ENCODE measurements at regions not wholly inside any gene's neighbourhood (a gene's known extent, or its start where the extent isn't known, plus 50 kb on each side); places are given as distances from the start of the nearest gene placed in this dataset.

DNA sequence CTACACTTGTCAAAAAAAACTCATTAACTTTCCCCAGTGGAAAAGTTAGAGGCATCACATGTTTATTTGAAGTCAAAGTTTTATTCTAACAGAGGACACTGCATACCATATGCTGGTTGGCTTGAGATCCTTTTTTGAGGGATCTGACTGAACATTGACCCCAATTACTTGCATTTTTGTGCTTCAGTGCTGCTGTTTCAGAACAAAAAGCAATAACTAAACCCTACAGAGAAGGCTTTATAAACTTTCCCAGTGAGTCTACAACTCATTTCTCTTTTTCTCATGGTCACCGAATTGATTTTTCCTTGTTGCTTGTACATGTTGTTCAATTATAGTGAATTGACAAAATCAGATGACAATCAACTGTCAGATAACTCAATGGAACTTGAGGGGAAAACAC lies 69.3 kb upstream of the PHYHIPL start:
- ChIA-PET POLR2A (ENCODE audit: low non-redundant PET) (no interaction called here), CTCF (no interaction called here)
- TF ChIP-seq, protein P1, sequence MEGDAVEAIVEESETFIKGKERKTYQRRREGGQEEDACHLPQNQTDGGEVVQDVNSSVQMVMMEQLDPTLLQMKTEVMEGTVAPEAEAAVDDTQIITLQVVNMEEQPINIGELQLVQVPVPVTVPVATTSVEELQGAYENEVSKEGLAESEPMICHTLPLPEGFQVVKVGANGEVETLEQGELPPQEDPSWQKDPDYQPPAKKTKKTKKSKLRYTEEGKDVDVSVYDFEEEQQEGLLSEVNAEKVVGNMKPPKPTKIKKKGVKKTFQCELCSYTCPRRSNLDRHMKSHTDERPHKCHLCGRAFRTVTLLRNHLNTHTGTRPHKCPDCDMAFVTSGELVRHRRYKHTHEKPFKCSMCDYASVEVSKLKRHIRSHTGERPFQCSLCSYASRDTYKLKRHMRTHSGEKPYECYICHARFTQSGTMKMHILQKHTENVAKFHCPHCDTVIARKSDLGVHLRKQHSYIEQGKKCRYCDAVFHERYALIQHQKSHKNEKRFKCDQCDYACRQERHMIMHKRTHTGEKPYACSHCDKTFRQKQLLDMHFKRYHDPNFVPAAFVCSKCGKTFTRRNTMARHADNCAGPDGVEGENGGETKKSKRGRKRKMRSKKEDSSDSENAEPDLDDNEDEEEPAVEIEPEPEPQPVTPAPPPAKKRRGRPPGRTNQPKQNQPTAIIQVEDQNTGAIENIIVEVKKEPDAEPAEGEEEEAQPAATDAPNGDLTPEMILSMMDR (conservative IDR thresholded peaks at IDR 0.05; ENCODE audit: low read depth): no peak
- DNase-seq (ENCODE audit: low spot score): no peak
- no peak overlapping the region for H3K27ac ChIP-seq

DNA sequence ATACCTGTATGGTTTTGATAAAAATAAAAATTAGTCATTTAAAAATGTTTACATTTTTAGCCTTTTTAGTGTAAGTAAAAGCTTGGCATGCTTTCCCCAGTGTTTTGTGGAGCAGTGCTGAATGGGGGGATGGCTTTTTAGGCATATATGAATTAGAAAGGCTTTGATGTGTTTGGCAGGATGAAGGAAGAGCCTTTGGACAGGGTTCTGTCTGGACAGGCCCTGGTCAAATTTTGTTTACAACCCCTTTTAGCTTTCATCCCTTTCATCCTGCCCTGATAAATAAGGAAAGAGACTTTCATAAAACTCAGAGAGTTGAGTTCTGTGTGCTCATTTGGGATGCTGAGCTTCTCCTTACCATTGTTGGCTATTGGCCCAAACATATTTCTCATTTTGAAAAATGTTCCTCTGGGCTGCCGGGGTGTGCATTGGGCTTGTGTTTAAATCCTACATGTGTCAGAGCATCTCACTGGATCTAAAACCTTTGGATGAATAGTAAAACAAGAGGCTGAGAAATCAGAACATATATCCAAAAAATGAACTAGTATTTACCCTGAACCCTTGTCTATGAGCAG lies 68.1 kb upstream of the PHYHIPL start:
- no peak overlapping the region for H3K27ac ChIP-seq

DNA sequence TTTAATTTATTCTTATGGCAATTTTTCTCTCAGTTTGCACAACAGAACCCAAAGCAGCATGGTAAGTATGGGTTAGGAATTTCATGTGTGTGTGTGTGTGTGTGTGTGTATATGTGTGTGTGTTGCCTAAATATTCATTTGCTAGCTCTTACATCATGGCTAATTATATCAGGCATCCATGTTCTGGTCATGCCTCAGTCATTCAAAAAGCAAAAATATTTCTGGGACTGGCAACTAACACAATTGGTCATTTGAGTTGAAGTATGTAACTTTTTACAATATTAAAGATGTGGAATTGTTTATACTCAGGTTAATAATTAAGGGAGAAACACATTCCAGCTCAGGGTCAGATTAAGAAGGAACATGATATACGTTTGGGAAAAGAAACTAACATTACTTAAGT lies 67.6 kb upstream of the PHYHIPL start:
- TF ChIP-seq, protein P1 (conservative IDR thresholded peaks at IDR 0.05; ENCODE audit: low read depth): no peak
- no peak for DNase-seq (ENCODE audit: low spot score)
- no peak overlapping the region for H3K27ac ChIP-seq
- ChIA-PET CTCF (interaction anchor here (0.6 to 0.9 kb wide), 2 partner anchors 8 to 12 kb away, joined by 3 to 4 read pairs; no protein-coding TSS in a partner anchor), POLR2A (ENCODE audit: low non-redundant PET) (no interaction called here)

More for the DNA sequence above, 68.1 kb upstream of the PHYHIPL start:
- CTCF ChIA-PET: interaction anchor here (0.6 kb wide), 1 partner anchor 12 kb away, joined by 3 read pairs; no protein-coding TSS in a partner anchor
- TF ChIP-seq, protein P1 (conservative IDR thresholded peaks at IDR 0.05; ENCODE audit: low read depth): no peak
- DNase-seq (ENCODE audit: low spot score): no peak
- POLR2A ChIA-PET (ENCODE audit: low non-redundant PET): no interaction called here

DNA sequence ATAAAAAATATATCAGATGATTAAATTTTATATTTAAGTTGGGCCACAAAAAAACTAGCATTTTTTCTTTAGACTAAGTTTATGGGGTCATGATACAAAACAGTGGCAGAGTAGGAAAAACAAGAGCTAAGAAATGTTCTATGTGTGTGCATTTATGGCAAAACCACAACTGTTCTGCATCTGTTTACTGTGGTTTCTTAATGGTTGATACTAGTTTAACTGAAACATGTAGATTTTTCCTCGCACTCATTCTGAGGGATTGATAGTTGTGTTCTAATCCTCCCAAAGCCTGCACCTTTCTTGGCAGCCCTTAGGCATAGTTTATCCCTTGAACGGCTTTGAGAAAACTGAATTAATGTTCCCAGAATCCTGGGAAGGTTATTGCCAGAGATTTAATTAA lies 66.6 kb upstream of the PHYHIPL start:
- TF ChIP-seq, protein P1 (conservative IDR thresholded peaks at IDR 0.05; ENCODE audit: low read depth): no peak
- H3K27ac ChIP-seq: no peak overlapping the region
- no peak for DNase-seq (ENCODE audit: low spot score)
- POLR2A ChIA-PET (ENCODE audit: low non-redundant PET): no interaction called here
- CTCF ChIA-PET: interaction anchor here (0.9 kb wide), 1 partner anchor 9 kb away, joined by 4 read pairs; no protein-coding TSS in a partner anchor

DNA sequence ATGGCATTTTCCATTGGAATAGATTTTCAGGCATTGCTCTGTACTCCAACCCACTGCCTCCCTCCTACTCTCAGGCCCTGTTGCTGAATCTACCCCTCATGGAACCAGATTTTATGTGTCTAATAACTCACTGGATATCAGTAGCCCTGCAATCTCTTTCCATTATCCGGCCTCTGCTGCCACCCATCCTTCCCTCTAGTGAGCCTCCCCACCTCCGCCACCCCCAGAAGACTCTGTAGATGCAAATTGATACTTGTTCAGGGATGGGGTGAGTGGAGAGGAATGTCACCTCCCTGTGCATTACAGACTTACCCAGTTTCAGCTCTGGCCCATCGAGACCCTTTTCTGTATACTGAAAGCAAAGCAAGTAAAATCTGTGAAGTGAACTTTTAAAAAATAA lies 52.3 kb upstream of the PHYHIPL start:
- CTCF ChIA-PET: interaction anchor here (0.7 kb wide), 1 partner anchor 1086 kb away, joined by 3 read pairs; no protein-coding TSS in a partner anchor
- POLR2A ChIA-PET (ENCODE audit: low non-redundant PET): no interaction called here
- TF ChIP-seq, protein P1 (conservative IDR thresholded peaks at IDR 0.05; ENCODE audit: low read depth): no peak
- H3K27ac ChIP-seq: no peak overlapping the region
- DNase-seq (ENCODE audit: low spot score): no peak

DNA sequence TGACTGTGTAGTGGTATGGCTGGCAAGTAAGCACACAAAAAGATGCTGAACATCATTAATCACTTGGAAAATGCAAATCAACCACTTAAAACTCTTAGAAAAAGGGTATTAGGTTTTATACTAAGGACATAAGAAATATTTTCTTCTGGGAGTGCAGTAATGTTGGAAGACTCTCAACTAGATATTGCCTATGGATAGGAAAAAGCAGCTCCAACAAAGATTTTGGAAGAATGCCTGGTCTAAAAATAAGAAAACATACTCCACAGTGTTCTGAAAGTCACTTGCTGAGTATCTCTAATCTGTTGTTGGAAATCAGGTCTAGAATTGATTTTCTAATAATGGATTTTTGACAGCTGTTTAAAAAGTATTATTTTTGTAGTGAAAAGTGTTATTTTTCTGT lies 50.8 kb upstream of the PHYHIPL start:
- no peak overlapping the region for H3K27ac ChIP-seq
- DNase-seq (ENCODE audit: low spot score): no peak
- POLR2A ChIA-PET (ENCODE audit: low non-redundant PET): no interaction called here
- CTCF ChIA-PET: interaction anchor here (0.6 kb wide), 1 partner anchor 271 kb away, joined by 5 read pairs; no protein-coding TSS in a partner anchor
- TF ChIP-seq, protein P1 (conservative IDR thresholded peaks at IDR 0.05; ENCODE audit: low read depth): no peak

All from RWPE1 (cell line).